HL-60/S4 treated with phorbol 12-myristate 13-acetate at 8.2 ng/mL for 4 days and 3 days (cell line): ENCODE measurements at regions not wholly inside any gene's neighbourhood (a gene's known extent, or its start where the extent isn't known, plus 50 kb on each side); places are given as distances from the start of the nearest gene placed in this dataset.
"Not testable (repeated sequence)": the region's sequence is repeated elsewhere in the genome, so short reads cannot be mapped to it uniquely, and the experiment has no call there.

Experiments
- in situ Hi-C: fragments of 300-500 bp; cut with MboI; formaldehyde crosslinking; loops from 2 replicates; pipeline ENCODE4 v1.15.0; 2022; ENCODE audit warnings: low sequenced_read_pairs

DNA sequence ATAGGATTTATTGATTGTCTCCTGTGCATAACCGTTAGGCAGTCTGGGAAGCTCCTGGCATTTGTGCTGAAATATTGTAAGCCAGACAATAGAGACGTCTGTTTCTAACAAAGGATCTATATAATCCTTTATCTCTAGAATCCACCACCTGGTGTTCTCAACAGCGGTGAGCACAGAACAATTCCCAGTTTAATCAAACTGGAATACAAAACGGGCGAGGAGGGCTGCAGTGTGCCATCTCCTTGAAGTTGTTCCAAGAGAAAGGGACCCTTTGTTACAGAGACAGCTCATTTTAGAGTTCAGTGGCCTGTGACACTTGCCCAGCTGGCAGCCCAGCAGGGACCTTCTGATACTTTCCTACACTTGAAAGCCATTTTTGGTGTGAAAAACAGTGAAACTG, 162.8 kb upstream of the IVNS1ABP start:
- in situ Hi-C loops: no loop called here

DNA sequence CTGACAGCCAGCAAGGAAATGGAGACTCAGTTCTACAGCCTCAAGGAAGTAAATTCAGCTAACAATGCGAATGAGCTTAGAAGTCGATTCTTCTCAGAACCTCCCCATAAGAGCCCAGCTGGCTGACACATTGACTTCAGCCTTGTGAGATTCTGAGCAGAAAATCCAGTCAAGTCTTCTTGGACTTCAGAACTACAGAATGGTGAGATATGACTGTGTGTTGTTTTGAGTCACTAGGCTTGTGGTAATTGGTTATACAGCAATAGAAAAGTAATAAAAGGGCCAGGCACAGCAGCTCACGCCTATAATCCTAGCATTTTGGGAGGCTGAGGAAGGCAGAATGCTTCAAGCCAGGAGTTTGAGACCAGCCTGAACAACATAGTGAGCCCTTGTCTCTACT, 161.8 kb upstream of the IVNS1ABP start:
- in situ Hi-C loops: no loop called here

DNA sequence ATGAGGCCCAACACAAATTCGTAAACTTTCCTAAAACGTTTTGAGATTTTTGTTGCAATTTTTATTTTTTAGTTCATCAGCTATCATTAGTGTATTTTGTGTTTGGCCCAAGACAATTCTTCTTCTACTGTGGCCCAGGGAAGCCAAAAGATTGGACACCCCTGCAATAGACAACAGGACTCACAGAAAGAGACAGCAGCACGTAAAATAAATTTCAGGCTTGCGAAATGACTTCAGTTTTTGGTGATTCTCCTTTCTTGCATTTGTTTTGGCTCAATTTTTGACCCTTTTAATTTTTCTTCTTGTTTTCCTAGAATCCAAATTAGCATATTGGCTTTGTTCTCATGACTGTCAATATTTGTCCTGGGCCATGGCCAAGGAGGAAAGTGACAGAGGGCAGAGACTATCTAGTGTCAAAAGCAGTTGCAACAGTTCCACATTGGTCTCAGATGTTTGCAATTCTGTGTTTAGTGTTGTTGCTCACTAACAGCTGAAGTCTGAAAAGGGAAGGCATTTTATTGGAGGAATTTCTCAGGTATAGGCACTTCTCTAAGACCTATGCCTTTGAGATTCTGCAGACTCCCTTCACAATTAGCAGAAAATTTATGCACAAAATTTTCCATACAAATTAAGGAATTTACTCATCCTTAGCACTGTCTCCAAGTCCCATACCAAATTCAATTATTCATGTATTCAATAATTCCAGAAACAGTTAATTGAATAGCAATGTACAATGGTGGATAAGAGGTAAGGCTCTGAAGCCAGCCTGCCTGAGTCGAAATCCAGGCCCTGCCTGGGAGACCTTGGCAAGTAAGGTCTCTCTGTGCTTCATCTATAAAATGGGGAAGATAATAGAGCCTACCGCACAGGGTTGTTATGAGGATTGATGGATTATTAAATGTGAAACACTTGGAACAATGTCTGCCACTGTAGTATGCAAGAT, 160.9 kb upstream of the IVNS1ABP start:
- in situ Hi-C loops: no loop called here

DNA sequence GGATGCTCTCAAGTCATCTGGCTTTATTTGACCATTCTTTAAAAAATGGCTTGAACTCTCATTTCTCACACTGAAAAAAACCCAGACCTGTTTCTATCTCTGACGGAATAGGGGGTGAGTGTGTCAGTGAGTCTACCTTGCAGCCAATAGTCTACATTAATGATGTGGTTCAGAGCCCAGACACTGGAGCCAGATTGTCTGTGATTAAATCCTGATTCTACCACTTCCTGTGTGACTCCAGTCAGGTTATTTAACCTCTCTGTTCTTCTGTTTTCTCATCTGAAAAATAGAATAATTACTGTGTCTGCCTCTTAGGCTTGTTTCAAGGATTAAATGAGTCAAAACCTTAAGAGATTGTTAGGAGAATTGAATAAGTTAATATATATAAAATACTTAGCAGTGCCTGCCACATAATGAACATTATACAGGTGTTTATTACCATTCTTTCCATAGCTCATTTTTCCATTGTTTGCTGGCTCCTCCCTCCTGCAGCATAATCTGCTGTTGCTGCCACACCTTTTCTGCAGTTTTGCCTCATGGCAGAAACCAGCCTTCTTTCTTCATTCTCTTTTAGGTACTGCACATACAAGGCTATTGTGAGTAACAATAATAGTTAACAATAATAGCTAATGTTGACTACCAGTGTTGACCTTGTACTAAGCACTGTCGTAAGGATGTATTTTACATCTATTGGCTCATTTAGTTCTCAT, 157.6 kb upstream of the IVNS1ABP start:
- in situ Hi-C loops: no loop called here

DNA sequence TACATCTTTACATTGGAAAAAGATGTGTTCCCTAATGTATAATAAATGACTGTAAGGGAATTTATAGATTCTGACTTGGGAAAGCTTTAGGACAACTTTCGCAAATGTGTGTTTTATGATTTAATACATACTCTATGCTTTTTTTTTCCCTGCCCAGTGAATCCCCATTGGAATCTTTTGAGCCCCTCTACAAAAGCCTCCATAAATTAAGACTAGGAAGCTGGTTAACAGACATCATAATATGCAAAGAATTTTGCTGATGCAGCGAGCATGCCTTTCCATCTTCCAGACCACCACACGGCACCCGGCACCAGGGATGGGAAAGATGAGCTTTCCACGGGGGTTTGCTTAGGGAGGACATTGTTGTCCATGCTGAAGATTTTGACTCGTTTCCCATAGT, 156.1 kb upstream of the IVNS1ABP start:
- in situ Hi-C loops: no loop called here

DNA sequence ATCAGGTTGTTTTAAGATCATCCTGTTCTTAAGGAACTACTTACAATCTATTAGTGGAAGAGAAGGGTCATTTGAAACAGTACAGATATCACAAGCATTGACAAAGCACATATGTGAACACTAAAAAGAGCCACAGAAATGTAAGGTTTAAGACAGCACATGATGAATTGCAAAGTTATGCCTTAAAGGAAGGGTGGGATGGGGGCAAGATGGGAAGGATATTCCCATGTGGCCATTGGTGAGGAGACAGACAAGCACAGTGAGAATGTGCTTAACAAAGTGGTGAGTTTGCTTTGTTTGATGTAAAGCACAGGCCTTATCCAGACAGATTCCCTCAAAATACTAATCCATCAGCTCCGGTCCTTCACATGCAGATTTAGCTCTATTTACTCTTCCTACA, 151.6 kb upstream of the IVNS1ABP start:
- in situ Hi-C loops: no loop called here

DNA sequence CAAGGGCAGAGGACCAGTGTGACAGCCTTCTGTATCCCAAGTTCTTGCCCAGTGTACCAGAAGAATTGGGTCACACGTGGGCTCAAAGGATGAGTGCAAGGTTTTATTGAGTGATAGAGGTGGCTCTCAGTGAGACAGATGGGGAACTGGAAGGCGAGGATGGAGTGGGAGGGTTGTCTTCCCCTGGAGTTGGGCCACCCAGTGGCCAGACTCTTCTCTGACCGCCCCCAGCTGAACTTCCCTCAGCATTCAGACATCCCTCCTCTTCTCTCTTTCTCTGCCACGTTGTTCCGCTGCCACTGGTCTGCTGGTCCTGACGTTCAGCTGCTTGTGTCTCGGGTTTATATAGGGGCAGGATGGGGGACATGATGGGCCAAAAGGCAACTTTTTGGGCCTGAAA, 150.1 kb upstream of the IVNS1ABP start:
- in situ Hi-C loops: no loop called here

DNA sequence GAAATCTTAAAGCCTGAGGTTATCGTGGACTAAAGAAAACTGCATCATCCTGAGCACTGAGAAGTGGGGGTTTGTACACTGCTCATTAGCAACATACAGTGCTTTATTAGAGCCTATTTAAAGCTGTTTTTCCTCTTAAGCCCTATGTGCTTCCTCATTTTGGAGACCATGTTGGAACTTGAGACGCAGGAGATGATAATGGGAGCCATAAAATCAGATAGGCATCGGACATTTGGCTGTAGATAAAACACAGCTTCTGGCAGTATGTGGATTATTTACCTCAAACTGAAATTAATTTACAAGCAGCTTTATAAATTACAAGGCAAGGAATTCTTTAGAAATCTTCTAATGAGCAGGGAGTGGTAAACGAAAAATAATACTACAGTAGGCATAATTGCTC, 147.7 kb upstream of the IVNS1ABP start:
- in situ Hi-C loops: no loop called here

DNA sequence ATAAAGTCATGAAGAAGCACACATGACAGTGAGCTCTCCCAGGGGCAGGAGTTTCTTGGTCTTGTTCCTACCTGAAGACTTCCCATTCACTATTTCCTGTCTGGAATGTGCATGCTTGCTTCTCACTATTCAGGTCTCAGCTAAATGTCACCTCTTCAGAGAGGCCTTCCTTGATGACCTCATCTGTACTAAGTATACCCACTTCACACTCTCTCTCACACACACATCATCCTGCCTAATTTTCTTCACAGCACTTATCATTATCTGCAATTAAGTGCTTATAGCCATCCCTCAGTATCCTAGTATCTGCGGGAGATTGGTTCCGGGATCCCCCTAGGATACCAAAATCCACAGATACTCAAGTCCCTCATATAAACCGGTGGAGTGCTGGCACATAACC, 146.4 kb upstream of the IVNS1ABP start:
- in situ Hi-C loops: no loop called here

DNA sequence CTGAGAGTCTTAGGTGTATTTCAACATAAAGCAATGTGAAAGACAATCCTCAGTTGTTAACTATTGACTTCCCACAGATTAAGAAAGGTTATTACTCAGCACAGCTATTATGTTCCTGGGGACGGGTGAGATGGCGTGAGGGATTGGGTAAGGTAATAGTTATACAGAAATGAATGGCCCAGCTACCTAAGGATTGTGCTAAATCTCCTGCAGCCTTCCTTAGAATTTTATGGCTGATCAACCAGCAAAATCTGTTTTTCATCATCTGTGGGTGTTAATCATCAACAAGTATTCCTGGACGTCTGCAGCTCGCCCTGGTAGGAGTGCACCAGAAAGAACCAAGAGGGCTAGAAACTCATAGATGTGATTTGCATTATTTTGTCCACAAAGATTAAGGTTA, 146.0 kb upstream of the IVNS1ABP start:
- in situ Hi-C loops: no loop called here

DNA sequence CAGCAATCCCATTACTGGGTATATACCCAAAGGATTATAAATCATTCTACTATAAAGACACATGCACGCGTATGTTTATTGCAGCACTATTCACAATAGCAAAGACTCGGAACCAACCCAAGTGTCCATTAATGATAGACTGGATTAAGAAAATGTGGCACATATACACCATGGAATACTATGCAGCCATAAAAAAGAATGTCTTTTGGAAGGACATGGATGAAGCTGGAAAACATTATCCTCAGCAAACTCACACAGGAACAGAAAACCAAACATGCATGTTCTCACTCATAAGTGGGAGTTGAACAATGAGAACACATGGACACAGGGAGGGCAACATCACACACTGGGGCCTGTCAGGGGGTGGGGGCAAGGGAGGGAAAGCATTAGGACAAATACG, 143.7 kb upstream of the IVNS1ABP start:
- in situ Hi-C loops: not testable (repeated sequence)

DNA sequence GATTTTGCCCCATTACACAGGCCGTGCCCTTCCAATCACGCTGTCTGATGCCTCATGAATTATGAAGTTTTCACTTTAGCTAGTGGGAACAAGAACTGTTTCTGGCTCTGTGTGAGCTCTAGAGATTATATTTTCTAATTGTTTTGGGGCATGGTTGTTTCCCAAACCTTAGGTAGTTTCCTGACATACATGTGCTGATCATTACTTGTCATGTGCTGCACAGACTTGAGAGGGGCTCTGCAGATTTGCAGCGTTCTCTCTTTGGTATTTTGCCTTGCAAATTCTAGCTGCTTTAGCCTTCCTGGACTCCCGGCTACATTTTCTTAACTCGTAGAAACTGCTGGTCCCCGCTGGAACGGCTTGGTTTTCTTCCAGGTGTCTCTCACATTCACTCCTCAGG, 142.1 kb upstream of the IVNS1ABP start:
- in situ Hi-C loops: no loop called here

DNA sequence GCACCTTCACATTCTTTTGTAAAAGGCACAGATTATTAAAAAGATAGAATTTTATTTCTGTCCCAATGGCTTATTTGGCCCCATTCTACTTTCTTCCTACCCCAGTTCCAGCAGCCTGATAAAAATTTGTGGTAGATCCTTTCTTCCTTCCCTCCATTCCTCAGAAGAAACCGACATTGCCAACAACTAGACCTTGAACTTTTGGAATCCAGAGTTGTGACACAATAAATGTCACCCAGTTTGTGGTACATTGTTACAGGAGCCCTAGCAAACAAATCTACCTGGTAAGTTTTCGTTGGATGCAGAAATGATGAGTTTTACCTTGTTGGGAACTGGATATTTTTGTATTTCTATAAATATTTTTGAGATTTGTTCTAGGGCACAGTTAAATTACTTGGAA, 141.6 kb upstream of the IVNS1ABP start:
- in situ Hi-C loops: no loop called here

DNA sequence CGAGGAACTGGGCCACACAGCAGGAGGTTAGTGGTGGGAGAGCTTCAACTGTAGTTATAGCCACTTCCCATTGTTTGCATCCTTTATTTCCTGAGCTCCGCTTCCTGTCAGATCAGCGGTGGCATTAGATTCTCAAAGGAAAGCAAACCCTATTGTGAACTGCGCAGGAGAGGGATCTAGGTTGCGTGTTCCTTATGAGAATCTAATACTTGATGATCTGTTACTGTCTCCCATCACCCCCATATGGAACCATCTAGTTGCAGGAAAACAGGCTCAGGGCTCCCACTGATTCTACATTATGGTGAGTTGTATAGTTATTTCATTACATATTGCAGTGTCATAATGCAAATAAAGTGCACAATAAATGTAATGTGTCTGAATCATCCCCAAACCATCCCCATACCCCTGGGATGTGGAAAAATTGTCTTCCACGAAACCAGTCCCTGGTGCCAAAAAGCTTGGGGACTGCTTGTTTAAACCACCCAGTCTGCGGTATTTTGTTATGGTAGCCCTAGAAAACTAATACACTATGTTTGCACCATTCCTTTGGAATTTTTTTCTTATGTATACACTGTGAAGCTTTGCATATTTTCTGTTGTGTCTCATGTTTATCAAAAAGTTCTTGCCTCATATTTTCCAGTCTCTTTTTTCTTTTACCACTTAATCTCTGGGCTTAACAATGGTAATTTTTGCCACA, 136.6 kb upstream of the IVNS1ABP start:
- in situ Hi-C loops: no loop called here

DNA sequence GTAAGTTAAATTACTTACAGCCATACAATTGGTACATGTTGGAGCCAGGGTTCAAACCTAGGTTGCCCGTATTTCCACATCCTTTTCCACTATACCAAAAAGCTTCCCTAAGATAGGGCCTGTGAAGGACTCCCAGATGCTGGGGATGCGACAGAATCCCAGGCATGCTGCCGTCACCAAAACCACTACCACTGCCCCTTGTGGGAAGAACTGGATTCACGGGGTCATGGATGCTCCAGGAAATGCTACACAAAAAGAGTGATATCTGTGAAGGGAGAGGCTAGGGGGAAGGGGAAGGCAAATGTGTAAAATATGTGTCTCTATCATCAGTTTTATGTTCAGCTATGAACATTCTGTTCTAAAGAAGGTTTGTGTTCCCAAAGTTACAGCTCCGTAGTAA, 133.9 kb upstream of the IVNS1ABP start:
- in situ Hi-C loops: no loop called here

DNA sequence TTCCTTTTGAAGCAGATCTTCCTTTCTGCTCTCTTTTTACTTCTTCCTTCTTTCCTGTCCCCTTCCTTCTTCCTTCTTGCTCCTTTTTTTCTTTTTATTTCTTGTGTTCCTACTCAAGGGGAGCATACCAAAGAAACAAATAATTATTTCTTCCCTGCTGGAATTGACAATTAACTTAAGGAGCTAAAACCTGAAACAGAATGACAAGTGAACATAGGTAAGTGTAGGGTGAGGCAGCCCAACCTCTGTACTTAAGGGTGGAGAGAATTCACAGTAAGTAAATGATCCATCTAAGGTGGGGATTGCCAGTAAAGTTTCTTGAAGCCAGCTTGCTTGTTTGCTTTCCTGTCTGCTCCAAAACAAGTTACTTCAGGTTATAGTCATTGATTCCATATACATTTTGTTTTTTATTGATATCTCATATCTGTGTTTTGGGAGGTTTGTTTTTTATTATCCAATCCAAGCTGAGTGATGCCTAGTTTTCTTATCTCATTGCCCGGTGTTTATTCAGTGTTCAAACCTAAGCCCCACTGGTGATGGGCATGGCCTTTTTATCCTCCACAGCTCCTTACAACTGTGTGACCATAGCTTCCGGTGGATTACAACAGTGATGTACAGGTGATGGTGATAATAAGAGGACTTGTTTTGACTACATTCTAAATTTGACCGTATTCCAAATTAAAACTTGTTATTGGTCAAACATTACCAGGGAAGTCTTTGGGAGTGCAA, 133.2 kb upstream of the IVNS1ABP start:
- in situ Hi-C loops: no loop called here

DNA sequence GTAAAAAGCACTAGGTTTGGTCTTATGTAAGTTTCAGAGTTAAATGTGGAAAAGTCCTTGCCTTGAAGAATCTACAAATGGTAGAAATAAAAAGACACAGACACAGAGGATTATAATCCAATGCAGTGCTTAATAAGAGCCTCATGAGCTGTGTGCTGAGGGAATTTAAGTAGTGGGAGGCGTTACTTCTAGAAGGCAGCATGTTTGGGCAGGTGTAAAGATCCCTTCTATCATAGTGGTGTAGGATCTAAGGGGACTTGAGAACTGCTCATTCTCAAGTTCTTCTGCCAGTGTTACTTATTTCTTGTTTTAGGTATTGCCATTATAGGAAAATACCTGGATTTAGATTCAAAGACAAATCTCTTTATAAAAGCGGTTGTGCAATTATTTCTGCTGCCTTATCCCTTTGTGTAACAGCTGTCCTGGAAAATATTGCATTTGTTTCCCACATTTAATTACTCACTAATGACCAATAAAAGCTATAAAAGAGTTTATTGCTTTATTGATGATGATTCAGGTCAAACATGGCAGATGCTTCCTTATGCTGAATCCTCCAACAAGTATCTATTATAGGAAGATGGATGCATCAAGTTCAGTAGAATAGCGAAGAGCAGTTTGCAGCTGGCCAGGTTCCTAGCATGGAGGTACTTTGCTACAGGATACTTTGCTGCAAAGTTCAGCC, 132.5 kb upstream of the IVNS1ABP start:
- in situ Hi-C loops: no loop called here

DNA sequence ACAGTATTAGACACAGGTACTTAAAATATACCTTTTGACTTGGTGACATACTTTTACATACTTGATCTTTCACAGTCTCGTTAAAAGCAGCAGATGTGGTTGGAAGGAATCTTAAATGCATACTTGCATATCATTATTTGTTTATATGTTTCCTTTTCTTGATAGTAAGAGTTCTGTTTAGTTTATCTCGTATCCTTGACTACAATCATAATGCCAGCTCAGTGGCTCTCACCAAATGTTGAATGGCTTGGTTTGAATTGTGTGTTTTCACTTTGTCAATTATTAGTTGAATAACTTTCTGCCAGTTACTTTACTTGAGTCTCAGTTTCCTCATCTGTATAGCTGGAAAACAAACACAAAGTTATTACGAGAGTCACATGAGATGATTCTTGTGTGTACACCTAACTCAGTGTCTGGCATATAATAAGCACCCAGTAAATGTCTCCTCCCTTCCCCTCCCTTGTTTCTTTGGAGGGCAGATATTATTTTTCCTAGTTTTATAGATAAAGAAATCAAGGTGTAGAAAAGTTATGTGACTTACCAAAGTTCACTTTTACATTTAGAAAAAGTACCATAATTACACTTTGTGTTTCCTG, 131.6 kb upstream of the IVNS1ABP start:
- in situ Hi-C loops: no loop called here

DNA sequence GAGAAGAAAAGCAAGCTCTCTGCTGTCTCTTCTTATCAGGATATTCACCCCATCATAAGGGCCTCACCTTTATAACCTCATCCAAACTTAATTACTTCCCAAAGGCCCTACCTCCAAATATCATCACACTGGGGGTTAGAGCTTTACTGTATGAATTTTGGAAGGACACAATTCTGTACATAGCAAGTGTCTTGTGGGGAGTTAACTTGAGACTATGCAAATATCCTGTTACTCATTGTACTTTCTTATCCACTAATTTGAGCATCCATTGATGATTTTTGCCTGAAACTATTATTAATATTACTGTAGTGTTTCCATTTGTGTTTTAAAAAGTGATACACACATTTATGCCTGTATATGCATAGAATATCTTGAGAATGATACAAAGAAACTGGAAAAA, 129.1 kb upstream of the IVNS1ABP start:
- in situ Hi-C loops: no loop called here

DNA sequence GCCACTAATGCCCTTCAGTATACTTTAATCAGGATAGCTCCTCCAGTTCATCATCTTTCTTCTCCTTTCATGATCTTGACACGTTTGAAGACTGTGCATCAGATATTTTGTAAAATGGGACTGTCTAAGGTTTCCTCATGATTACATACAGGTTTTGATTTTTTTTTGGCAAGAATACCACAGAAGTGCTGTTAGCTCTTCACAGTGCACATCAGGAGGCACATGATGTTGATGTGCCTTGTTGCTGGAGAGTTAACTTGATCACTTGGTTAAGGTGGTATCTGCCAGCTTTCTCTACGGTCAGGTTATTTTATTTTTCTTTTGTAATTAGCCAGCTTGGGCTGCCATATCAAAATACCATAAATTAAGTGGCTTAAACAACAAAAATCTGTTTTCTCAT, 128.6 kb upstream of the IVNS1ABP start:
- in situ Hi-C loops: no loop called here
